Retinal pigment epithelial cell (primary cell): ENCODE measurements at regions not wholly inside any gene's neighbourhood (a gene's known extent, or its start where the extent isn't known, plus 50 kb on each side); places are given as distances from the start of the nearest gene placed in this dataset.

Source experiments
- DNase-seq: peaks from one replicate; pipeline ENCODE4 v3.0.0-alpha.2; 2010; ENCODE audit warnings: low read depth
- H3K4me3 ChIP-seq: 2 replicates; pipeline ENCODE4 v1.5.1; 2011; ENCODE audit warnings: mild to moderate bottlenecking, low read length, control low read depth, moderate library complexity
- CTCF ChIP-seq: conservative IDR thresholded peaks from 2 replicates; pipeline ENCODE4 v1.5.1; 2011; ENCODE audit warnings: low read depth, low read length, control low read depth, inconsistent platforms

GRCh38 chr3:106380232-106380631 lies 511.4 kb upstream of the CBLB start:
- no peak overlapping the region for H3K4me3 ChIP-seq
- DNase-seq: no peak
- no peak for TF ChIP-seq CTCF

- DNase-seq: no peak
- no peak overlapping the region for H3K4me3 ChIP-seq
- TF ChIP-seq CTCF: no peak
These were observed 512.6 kb upstream of the CBLB start for GRCh38 chr3:106381286-106381938.

- H3K4me3 ChIP-seq: no peak overlapping the region
- no peak for TF ChIP-seq CTCF
- no peak for DNase-seq
These were observed 513.1 kb upstream of the CBLB start for GRCh38 chr3:106381939-106382335.

GRCh38 chr3:106386050-106386449 lies 517.2 kb upstream of the CBLB start:
- H3K4me3 ChIP-seq: no peak overlapping the region
- no peak for TF ChIP-seq CTCF
- no peak for DNase-seq

GRCh38 chr3:106392915-106393314 lies 524.1 kb upstream of the CBLB start:
- H3K4me3 ChIP-seq: no peak overlapping the region
- TF ChIP-seq CTCF: no peak
- DNase-seq: no peak

- H3K4me3 ChIP-seq: no peak overlapping the region
- no peak for TF ChIP-seq CTCF
- no peak for DNase-seq
These were observed 528.2 kb upstream of the CBLB start for GRCh38 chr3:106397006-106397405.

GRCh38 chr3:106398891-106399600 lies 530.2 kb upstream of the CBLB start:
- DNase-seq: no peak
- no peak overlapping the region for H3K4me3 ChIP-seq
- TF ChIP-seq CTCF: no peak
